DMS53 treated with DMSO at 0.1 percent for 48 hours (cell line): ENCODE measurements at regions not wholly inside any gene's neighbourhood (a gene's known extent, or its start where the extent isn't known, plus 50 kb on each side); places are given as distances from the start of the nearest gene placed in this dataset.

ENCODE experiments used
- DNase-seq: peaks from one replicate; lab custom pipeline; 2025; ENCODE audit not compliant: unreplicated experiment; lab: John Stamatoyannopoulos, UW

- no peak for DNase-seq
These were observed 94.1 kb upstream of the ZNF804A start for GRCh38 chr2:184504252-184504651.

- DNase-seq: no peak
These were observed 91.1 kb upstream of the ZNF804A start for GRCh38 chr2:184507254-184507653.

GRCh38 chr2:184517402-184517801 lies 80.9 kb upstream of the ZNF804A start:
- no peak for DNase-seq

- DNase-seq: no peak
These were observed 77.9 kb upstream of the ZNF804A start for GRCh38 chr2:184520441-184520840.

GRCh38 chr2:184523732-184524131 lies 74.6 kb upstream of the ZNF804A start:
- no peak for DNase-seq

GRCh38 chr2:184524551-184525382 lies 73.6 kb upstream of the ZNF804A start:
- no peak for DNase-seq

GRCh38 chr2:184527058-184527457 lies 71.3 kb upstream of the ZNF804A start:
- no peak for DNase-seq

GRCh38 chr2:184528119-184528518 lies 70.2 kb upstream of the ZNF804A start:
- no peak for DNase-seq

GRCh38 chr2:184530239-184530638 lies 68.1 kb upstream of the ZNF804A start:
- DNase-seq: no peak

- DNase-seq: no peak
These were observed 67.4 kb upstream of the ZNF804A start for GRCh38 chr2:184530959-184531358.

- no peak for DNase-seq
These were observed 65.8 kb upstream of the ZNF804A start for GRCh38 chr2:184532551-184532950.

- DNase-seq: no peak
These were observed 63.3 kb upstream of the ZNF804A start for GRCh38 chr2:184534986-184535385.

GRCh38 chr2:184540246-184540789 lies 58.0 kb upstream of the ZNF804A start:
- DNase-seq: no peak

- DNase-seq: no peak
These were observed 56.7 kb upstream of the ZNF804A start for GRCh38 chr2:184541591-184541990.

- DNase-seq: no peak
These were observed 54.5 kb upstream of the ZNF804A start for GRCh38 chr2:184543832-184544231.
